ENCODE measurements at regions not wholly inside any gene's neighbourhood (a gene's known extent, or its start where the extent isn't known, plus 50 kb on each side); places are given as distances from the start of the nearest gene placed in this dataset.
A peak's percentile ranks its signal among the peaks of the same experiment; 100 is the strongest.

GRCh38 chr4:112817933-112818593 lies 181.1 kb downstream of the LARP7 start:
- peak overlapping the region; percentile 58 to 70 (median 62) for H3K4me3 ChIP-seq
- under 1% methylated on average over 14 of the region's 14 CpGs for WGBS
- peak overlapping the region; percentile 66 to 83 (median 73) for H3K27ac ChIP-seq (replicated peaks in 1 of 4)

GRCh38 chr4:112818594-112818965 lies 181.6 kb downstream of the LARP7 start:
- peak overlapping the region; percentile 58 to 70 (median 62) for H3K4me3 ChIP-seq
- intact Hi-C loops (cut with DNase I), result loop anchor here (5.0 kb wide), 1 partner anchor 119 kb away; no protein-coding TSS in a partner anchor
- peaks cover 0 to 20% (median 15%) of the 10 kb centered on the region in 4 donors for H3K4me1 ChIP-seq
- DNase-seq (ENCODE audit: extremely low spot score), result no peak
- TF ChIP-seq EP300 (IDR thresholded peaks at IDR 0.05) (no peak), POLR2A (IDR thresholded peaks at IDR 0.05; ENCODE audit: low read depth) (no peak), CTCF (IDR thresholded peaks at IDR 0.05) (no peak), POLR2AphosphoS5 (IDR thresholded peaks at IDR 0.05) (no peak)
- H3K36me3 ChIP-seq, result no peaks in the 10 kb centered on the region
- no peaks in the 10 kb centered on the region for H3K9me3 ChIP-seq
- no peaks in the 10 kb centered on the region for H3K27me3 ChIP-seq
- peak overlapping the region; percentile 66 to 83 (median 73) for H3K27ac ChIP-seq (replicated peaks in 1 of 4)
- WGBS, result 35% methylated on average over 3 of the region's 3 CpGs

More at GRCh38 chr4:112817933-112818593, 181.1 kb downstream of the LARP7 start:
- Histone ChIP-seq H3K4me1 (peaks cover 0 to 20% (median 15%) of the 10 kb centered on the region in 4 donors), H3K36me3 (no peaks in the 10 kb centered on the region), H3K27me3 (no peaks in the 10 kb centered on the region), H3K9me3 (no peaks in the 10 kb centered on the region)
- peak; percentile 92 for DNase-seq (ENCODE audit: extremely low spot score)
- TF ChIP-seq POLR2A (IDR thresholded peaks at IDR 0.05; ENCODE audit: low read depth) (no peak), CTCF (IDR thresholded peaks at IDR 0.05) (no peak), POLR2AphosphoS5 (IDR thresholded peaks at IDR 0.05) (peak; percentile 77 to 80), EP300 (IDR thresholded peaks at IDR 0.05) (no peak)
- intact Hi-C loops (cut with DNase I), result loop anchor here (5.0 kb wide), 1 partner anchor 119 kb away; no protein-coding TSS in a partner anchor

DNA sequence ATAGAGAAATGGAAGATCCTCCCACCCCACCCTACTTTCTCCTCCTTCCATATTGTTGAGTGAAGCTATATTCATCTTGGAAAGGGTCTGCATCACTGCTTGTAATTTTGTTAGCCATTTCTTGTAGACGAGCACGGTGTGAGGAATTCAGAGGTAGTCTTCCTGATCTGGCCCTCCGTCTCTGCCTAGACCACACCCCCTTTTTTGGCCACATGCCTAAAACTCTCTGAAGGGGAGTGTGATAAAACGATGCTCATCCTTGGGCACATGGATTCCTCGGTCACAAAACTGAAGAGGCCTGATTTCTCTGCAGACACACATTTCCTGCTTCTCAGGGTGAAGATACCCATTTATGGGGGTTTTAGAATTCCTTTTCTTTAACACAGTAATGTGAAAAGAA lies 182.8 kb downstream of the LARP7 start:
- H3K27me3 ChIP-seq, result no peaks in the 10 kb centered on the region
- 68% methylated on average over 5 of the region's 5 CpGs for WGBS

GRCh38 chr4:112823156-112823555 lies 186.2 kb downstream of the LARP7 start:
- TF ChIP-seq POLR2AphosphoS5 (IDR thresholded peaks at IDR 0.05) (no peak), CTCF (IDR thresholded peaks at IDR 0.05) (no peak), EP300 (IDR thresholded peaks at IDR 0.05) (no peak), POLR2A (IDR thresholded peaks at IDR 0.05; ENCODE audit: low read depth) (no peak)
- Histone ChIP-seq H3K27ac (replicated peaks in 1 of 4) (no peak overlapping the region), H3K4me3 (no peak overlapping the region), H3K4me1 (peaks cover 0 to 15% (median 13%) of the 10 kb centered on the region in 4 donors), H3K27me3 (no peaks in the 10 kb centered on the region), H3K9me3 (no peaks in the 10 kb centered on the region), H3K36me3 (peaks cover 0 to 3% (median 0%) of the 10 kb centered on the region in 4 donors)
- no peak for DNase-seq (ENCODE audit: extremely low spot score)
- intact Hi-C loops (cut with DNase I), result no loop called here

More for the DNA sequence above, 182.8 kb downstream of the LARP7 start:
- Histone ChIP-seq H3K36me3 (no peaks in the 10 kb centered on the region), H3K4me1 (peaks cover 0 to 20% (median 15%) of the 10 kb centered on the region in 4 donors), H3K27ac (replicated peaks in 1 of 4) (no peak overlapping the region), H3K4me3 (no peak overlapping the region), H3K9me3 (no peaks in the 10 kb centered on the region)
- intact Hi-C loops (cut with DNase I), result loop anchor here (5.0 kb wide), 1 partner anchor 118 kb away; no protein-coding TSS in a partner anchor
- TF ChIP-seq CTCF (IDR thresholded peaks at IDR 0.05), result no peak
- no peak for TF ChIP-seq EP300 (IDR thresholded peaks at IDR 0.05)
- no peak for TF ChIP-seq POLR2A (IDR thresholded peaks at IDR 0.05; ENCODE audit: low read depth)
- TF ChIP-seq POLR2AphosphoS5 (IDR thresholded peaks at IDR 0.05), result no peak
- no peak for DNase-seq (ENCODE audit: extremely low spot score)
